Left lobe of liver (tissue), 2 donors: ENCODE measurements at regions not wholly inside any gene's neighbourhood (a gene's known extent, or its start where the extent isn't known, plus 50 kb on each side); places are given as distances from the start of the nearest gene placed in this dataset.
A peak's percentile ranks its signal among the peaks of the same experiment; 100 is the strongest.
"Not testable (repeated sequence)": the region's sequence is repeated elsewhere in the genome, so short reads cannot be mapped to it uniquely, and the experiment has no call there.

ENCODE experiments used
- ATAC-seq: fragments of 200-7000 bp; cut with Tn5 transposase; one replicate; pipeline ENCODE4 v1.9.1; 2020; ENCODE audit warnings: mild to moderate bottlenecking, moderate library complexity
- DNase-seq: peaks from one replicate; pipeline ENCODE4 v3.0.0-alpha.2; 2020; ENCODE audit warnings: low spot score
- donor health status: DM: no; HTN: no; CAD: no; lungs with moderate emphysema.
- donor health status: DM: no; HTN: yes; CAD: no.

GRCh38 chr1:184858288-184858687 is 103.6 kb upstream of the EDEM3 start:
- DNase-seq = no peak
- ATAC-seq = no peak

DNA sequence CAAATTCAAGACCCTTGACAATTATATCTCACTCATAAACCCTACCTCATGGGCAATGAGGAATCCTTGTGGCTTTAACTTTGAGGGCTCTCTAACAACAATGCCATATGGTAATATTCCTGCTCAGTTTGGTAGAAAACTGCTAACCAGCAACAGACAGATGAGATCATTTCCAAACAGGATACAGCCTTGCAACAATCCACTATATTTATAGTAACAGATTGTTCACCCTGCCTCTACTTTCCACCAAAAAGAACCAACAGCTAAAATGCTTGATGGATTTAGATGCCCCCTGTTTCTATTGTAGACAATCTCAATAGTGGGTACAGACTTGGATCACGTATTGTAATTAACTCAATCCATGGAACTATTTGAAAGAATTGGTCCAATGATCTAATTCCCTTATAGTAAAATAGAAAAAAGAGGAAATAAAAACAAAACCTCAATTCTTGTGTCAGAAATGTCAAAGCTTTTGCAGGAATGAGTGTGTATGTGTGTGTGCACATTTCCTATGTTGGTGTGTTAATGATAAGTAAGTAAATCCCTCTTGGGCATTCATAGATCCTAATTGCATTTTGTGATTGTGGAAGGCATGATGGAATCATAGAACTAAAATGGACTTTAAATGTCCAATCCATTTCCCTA is 100.0 kb upstream of the EDEM3 start:
- ATAC-seq (no peak), DNase-seq (no peak)

DNA sequence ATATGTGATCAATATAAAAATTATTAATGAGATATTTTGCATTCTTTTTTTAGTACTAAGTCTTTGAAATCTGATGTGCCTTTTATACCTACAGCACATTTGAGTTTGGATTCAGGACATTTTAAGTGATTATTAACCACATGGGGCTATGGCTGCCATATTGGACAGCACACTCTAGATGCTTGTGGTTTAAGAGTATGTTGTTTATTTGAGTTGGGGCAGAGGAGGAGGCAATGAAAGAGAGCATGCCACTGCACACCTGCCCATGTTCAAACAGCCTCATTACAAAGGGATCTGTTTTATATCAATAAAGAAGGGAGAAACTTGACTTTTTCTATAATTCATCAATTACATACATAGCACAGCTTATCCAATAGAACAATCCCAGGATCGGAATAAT is 99.4 kb upstream of the EDEM3 start:
- ATAC-seq (no peak), DNase-seq (no peak)

- DNase-seq (no peak), ATAC-seq (no peak)
Measured at GRCh38 chr1:184851822-184852746, 97.4 kb upstream of the EDEM3 start.

GRCh38 chr1:184843732-184844495 is 89.3 kb upstream of the EDEM3 start:
- ATAC-seq = no peak
- no peak for DNase-seq

DNA sequence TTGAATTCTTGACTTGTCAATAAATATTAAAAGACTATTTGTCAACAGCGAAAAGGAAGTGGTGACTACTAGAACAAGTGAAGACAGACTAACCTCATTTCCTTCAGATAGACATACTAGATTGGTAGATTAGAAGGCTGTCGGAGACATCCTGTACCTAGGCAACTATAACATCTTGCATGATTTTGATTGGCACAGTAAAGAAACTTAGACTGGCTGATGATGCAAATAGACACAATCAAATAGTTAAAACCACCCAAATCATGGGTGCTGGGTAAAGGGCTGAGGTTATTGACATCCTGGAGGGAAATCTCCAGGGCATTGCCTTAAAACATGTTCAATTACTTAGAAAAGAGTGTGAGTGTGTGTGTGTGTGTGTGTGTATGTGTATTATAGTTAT is 85.9 kb upstream of the EDEM3 start:
- no peak for ATAC-seq

GRCh38 chr1:184838504-184838951 is 83.9 kb upstream of the EDEM3 start:
- peak; percentile 79 for ATAC-seq

More for the DNA sequence above, 85.9 kb upstream of the EDEM3 start:
- DNase-seq = no peak

DNA sequence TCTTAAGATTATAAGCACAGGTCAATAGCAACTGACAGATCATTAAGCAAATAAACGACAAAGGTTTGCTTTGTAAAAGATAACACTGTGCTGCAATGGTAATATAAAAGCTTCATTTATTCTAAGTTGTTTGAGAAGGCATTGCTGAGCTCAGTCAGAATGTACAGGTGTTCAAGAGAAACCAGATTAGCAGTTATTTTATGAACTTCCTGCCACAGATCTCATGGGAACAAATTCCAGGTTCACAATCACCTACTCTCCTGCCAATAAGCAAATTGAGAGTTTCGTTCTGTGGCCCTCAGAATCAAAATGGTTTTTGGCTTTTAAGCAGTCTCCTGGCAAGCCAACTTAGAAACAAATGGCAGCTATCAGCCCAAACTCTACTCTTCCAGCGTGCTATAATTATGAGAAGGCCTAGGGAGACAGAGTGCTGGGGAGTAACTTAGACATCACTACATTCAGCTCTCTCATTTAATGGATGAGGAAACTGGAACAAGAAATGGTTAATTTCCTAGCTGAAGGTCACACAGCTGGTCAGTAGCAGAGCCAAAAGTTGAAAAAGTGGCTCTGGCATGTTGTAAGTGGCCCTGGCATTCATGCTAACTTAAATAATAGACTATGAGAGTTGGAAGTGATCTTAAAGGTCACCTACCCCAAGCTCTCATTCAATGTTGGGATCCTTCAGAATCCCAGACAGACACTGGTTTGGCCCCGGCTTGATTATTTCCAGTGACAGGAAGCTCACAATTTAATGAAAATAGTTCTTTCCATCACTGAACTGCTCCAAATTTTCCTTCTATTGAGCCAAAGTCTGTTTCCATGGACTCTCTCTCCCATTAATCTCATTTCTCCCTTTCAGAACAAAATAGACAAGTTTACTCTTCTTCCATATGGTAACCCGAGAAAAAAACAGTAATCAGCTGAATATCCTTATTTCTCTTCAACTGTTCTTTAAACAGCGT is 82.6 kb upstream of the EDEM3 start:
- ATAC-seq = no peak

More at GRCh38 chr1:184838504-184838951, 83.9 kb upstream of the EDEM3 start:
- no peak for DNase-seq

DNA sequence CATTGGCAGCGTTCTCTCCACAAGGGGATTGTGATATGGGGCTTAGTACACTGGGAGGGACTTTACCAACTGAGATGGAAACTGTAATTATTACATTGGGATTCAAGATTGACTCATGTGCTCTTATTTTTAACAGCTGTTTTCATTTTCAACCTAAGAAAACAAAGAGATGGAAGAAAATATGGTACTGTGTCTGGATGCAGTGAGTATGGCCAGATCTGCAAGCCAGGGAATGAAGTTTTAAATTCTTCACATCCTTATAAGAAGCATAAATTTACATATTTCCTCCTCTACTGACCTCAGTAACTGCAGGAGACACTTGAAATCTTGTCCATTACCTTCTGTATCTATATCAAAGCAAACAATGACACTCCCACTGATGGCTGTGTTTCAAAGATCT is 81.5 kb upstream of the EDEM3 start:
- no peak for ATAC-seq
- DNase-seq = no peak

More for the DNA sequence above, 82.6 kb upstream of the EDEM3 start:
- DNase-seq = no peak

GRCh38 chr1:184833994-184834393 is 79.3 kb upstream of the EDEM3 start:
- ATAC-seq, DNase-seq: not testable (repeated sequence)

DNA sequence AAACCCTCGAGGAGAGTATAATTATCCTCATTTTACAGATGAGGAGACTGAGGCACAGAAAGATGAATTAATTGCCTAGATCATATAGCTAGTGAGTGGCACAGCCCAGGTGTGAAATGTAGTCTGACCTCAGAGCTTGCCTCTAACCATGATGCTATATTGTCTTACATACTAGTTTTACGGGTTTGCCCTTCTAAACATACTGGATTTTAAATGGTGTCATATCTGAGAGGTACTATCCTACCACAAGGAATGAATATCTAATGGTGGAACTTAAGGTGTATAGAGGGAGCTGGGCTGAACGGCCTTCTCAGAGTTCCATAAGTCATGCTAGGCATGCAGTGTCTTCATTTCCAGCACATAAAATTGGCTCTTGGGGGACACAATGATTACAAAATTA is 77.9 kb upstream of the EDEM3 start:
- DNase-seq (no peak), ATAC-seq (no peak)

GRCh38 chr1:184829496-184829895 is 74.8 kb upstream of the EDEM3 start:
- DNase-seq, ATAC-seq: not testable (repeated sequence)

DNA sequence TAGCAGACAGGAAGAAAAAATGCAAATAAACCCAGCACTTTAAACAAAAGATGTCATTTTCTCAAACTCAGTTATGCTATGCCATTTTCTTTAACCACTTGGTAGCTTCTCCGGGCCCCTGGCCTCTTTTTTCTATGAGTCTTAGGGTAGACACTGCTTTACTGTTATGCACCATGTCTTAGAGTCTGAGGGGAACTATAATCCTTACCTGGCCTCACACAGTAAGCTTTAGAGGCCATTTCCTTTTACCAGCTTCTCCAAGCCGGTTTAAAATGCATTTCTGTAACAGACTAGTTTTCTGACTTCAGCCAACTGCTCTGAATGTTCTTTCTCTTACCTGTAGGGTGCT is 73.7 kb upstream of the EDEM3 start:
- DNase-seq = no peak
- no peak for ATAC-seq

DNA sequence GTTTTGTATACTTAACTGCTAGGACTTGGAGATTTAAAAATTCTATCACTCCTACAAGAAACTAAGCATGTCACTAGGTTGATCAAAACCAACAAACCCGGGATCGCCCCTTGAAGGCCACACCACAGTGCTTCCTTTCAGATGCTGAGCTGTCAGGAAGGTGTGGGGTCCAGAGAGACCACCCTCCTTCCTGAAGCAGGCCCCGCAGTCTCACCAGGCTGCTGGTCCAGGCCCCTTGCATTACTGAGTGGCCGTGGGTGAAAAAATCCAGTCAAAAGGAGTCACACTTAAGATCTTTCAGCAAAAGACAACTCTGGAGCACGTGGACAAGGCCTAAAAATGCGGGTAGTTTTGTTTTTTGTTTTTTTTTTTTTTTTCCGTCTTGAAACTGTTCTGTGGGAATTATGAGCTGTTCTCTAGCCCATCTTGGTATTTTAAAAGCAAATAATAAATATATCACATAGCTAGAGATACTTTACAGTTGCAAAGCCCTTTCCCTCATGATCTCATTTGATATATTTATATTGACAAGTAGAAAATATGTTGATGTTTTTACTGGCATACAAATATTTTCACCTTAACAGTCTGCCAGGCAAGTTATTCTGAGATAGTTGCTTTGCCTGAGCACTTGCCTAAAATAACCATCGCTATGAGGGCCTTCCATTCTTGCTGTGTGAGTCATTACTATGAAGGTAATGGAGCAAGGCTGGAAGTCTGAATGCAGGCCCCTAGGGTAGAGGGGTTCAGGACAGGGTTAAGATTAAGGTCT is 73.1 kb upstream of the EDEM3 start:
- ATAC-seq (no peak), DNase-seq (no peak)

GRCh38 chr1:184826001-184826400 is 71.3 kb upstream of the EDEM3 start:
- DNase-seq (no peak), ATAC-seq (no peak)

DNA sequence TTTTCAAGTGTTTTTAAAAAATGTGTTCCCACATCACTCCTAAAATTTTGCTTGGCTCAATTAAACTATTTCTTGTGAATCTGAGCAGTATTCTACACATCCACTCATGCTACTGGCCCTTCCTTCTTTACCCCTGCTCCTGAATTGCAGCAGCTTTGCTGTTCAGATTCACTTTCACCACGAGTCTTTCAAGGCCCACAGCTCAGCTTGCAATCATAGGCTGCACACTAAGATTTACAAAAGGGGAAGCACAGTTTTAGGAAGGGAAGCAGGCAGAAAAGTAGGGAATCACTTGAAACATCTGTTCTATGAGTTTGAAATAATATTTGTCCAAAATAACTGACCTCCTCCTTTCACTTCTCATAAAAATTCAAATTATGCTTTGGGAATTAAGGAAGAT is 70.9 kb upstream of the EDEM3 start:
- no peak for ATAC-seq
- no peak for DNase-seq

DNA sequence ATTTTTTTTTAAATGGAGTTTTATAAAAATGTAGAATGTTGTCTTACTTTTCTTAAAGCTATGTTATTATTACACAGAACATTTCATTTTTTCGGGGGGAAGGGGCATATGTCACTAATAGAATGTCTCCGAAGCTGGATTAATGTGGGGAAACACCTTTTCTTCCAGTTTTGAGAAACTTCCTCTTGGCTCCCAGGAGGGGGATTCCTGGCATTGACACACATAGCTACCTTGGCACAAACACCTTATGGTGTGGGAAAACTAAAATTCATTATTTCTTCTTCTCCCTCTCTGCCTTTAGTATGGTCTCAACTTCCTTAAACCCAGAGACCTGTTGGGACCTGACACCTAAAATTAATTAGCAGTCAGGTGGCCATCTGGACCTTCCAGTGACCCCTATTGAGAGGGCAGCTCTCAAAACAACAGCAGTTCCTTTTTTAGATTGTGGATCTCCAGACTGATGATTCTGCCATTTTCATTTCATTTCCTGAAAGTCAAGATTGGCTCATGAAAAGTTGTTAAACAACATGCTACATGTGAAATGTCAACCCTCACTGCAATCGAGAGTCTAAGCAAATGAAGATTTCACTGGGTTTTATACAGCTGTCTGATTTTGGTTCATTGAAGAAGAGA is 70.1 kb upstream of the EDEM3 start:
- DNase-seq = no peak
- no peak for ATAC-seq

- no peak for ATAC-seq
- DNase-seq = no peak
Measured at GRCh38 chr1:184823080-184823479, 68.4 kb upstream of the EDEM3 start.

GRCh38 chr1:184822267-184822666 is 67.6 kb upstream of the EDEM3 start:
- no peak for DNase-seq
- ATAC-seq = no peak
